Fibroblast of skin of scalp (primary cell): ENCODE measurements at regions not wholly inside any gene's neighbourhood (a gene's known extent, or its start where the extent isn't known, plus 50 kb on each side); places are given as distances from the start of the nearest gene placed in this dataset.
"Not testable (repeated sequence)": the region's sequence is repeated elsewhere in the genome, so short reads cannot be mapped to it uniquely, and the experiment has no call there.

Experiments
- DNase-seq: peaks from one replicate; pipeline ENCODE4 v3.0.0-alpha.2; 2013

- DNase-seq = no peak
Measured at GRCh38 chr14:40099316-40099715, 667.1 kb upstream of the FBXO33 start.

GRCh38 chr14:40098468-40098867 lies 666.2 kb upstream of the FBXO33 start:
- no peak for DNase-seq

- no peak for DNase-seq
Measured at GRCh38 chr14:40096968-40097367, 664.7 kb upstream of the FBXO33 start.

- no peak for DNase-seq
Measured at GRCh38 chr14:40093800-40094199, 661.6 kb upstream of the FBXO33 start.

GRCh38 chr14:40074169-40074568 lies 641.9 kb upstream of the FBXO33 start:
- no peak for DNase-seq

GRCh38 chr14:40072175-40072574 lies 639.9 kb upstream of the FBXO33 start:
- no peak for DNase-seq

GRCh38 chr14:40058901-40059897 lies 627.0 kb upstream of the FBXO33 start:
- no peak for DNase-seq

- no peak for DNase-seq
Measured at GRCh38 chr14:40053416-40053815, 621.2 kb upstream of the FBXO33 start.

- DNase-seq = no peak
Measured at GRCh38 chr14:40028991-40029390, 596.8 kb upstream of the FBXO33 start.

- DNase-seq = no peak
Measured at GRCh38 chr14:40025101-40025500, 592.9 kb upstream of the FBXO33 start.

- no peak for DNase-seq
Measured at GRCh38 chr14:40010961-40011360, 578.7 kb upstream of the FBXO33 start.

- no peak for DNase-seq
Measured at GRCh38 chr14:40009771-40010170, 577.5 kb upstream of the FBXO33 start.

- not testable (repeated sequence) for DNase-seq
Measured at GRCh38 chr14:40008345-40008744, 576.1 kb upstream of the FBXO33 start.

GRCh38 chr14:40004871-40005500 lies 572.8 kb upstream of the FBXO33 start:
- no peak for DNase-seq

- no peak for DNase-seq
Measured at GRCh38 chr14:40003773-40004172, 571.5 kb upstream of the FBXO33 start.

GRCh38 chr14:39998854-39999253 lies 566.6 kb upstream of the FBXO33 start:
- no peak for DNase-seq

GRCh38 chr14:39998114-39998513 lies 565.9 kb upstream of the FBXO33 start:
- no peak for DNase-seq

GRCh38 chr14:39991041-39991440 lies 558.8 kb upstream of the FBXO33 start:
- DNase-seq = no peak

- DNase-seq = peak; percentile 13
Measured at GRCh38 chr14:39988939-39989338, 556.7 kb upstream of the FBXO33 start.

- DNase-seq = no peak
Measured at GRCh38 chr14:39984323-39984722, 552.1 kb upstream of the FBXO33 start.

- DNase-seq = no peak
Measured at GRCh38 chr14:39977198-39977597, 545.0 kb upstream of the FBXO33 start.

GRCh38 chr14:39974036-39974435 lies 541.8 kb upstream of the FBXO33 start:
- DNase-seq = no peak

GRCh38 chr14:39972704-39973103 lies 540.5 kb upstream of the FBXO33 start:
- DNase-seq = no peak

- DNase-seq = no peak
Measured at GRCh38 chr14:39967885-39968284, 535.7 kb upstream of the FBXO33 start.
